Panc1 (cell line): ENCODE measurements at regions not wholly inside any gene's neighbourhood (a gene's known extent, or its start where the extent isn't known, plus 50 kb on each side); places are given as distances from the start of the nearest gene placed in this dataset.

Experiments used
- ATAC-seq: fragments of 200-7000 bp; cut with Tn5 transposase; 2 replicates; pipeline ENCODE4 v1.9.1; 2020; ENCODE audit warnings: mild to moderate bottlenecking, moderate library complexity
- BruUV-seq: library from RNA; stranded (reverse); fragments of 400-500 nt; replicated peaks from 2 replicates; lab custom pipeline; 2021; lab: Mats Ljungman, UMichigan
- CTCF ChIA-PET: fragments of 300-600 bp; sonication (Branson Sonifier 250); formaldehyde crosslinking; loops from one replicate; lab custom pipeline; 2022; ENCODE audit warnings: antibody characterized with exemption; lab: Charles Lee
- POLR2A ChIA-PET: fragments of 300-600 bp; sonication (Branson Sonifier 250); formaldehyde crosslinking; loops from one replicate; lab custom pipeline; 2022; ENCODE audit warnings: antibody characterized with exemption; lab: Charles Lee
- DNase-seq: peaks from one replicate; pipeline ENCODE4 v3.0.0-alpha.2; 2010; ENCODE audit warnings: low read depth, low spot score
- H3K27ac ChIP-seq: 2 replicates; pipeline ENCODE4 v1.5.1; 2011; ENCODE audit warnings: mild to moderate bottlenecking, low read length, inconsistent platforms
- H3K27me3 ChIP-seq: fragments of 200-500 bp; sonication (Bioruptor generic); 2 replicates; pipeline ENCODE4 v1.6.0; 2014; ENCODE audit warnings: low read length, inconsistent platforms; ENCODE audit not compliant: control insufficient read depth, insufficient read depth
- H3K36me3 ChIP-seq: fragments of 200-500 bp; sonication (Bioruptor generic); 2 replicates; pipeline ENCODE4 v1.5.1; 2014; ENCODE audit warnings: inconsistent platforms, mild to moderate bottlenecking, low read length, moderate library complexity; ENCODE audit not compliant: control insufficient read depth, insufficient read depth
- H3K4me1 ChIP-seq: 2 replicates; pipeline ENCODE4 v1.5.1; 2011; ENCODE audit warnings: inconsistent platforms, mild to moderate bottlenecking, low read length, moderate library complexity; ENCODE audit not compliant: control insufficient read depth, insufficient read depth
- H3K4me3 ChIP-seq, 2 experiments: 2 replicates each; pipeline ENCODE4 v1.5.1; 2011 to 2012; ENCODE audit warnings: low read depth in 2 of 2, low read length in 2 of 2, mild to moderate bottlenecking in 2 of 2, inconsistent platforms in 1 of 2, moderate library complexity in 1 of 2
- H3K9me3 ChIP-seq: fragments of 200-500 bp; sonication (Bioruptor generic); 2 replicates; pipeline ENCODE4 v1.5.1; 2014; ENCODE audit warnings: low read depth, mild to moderate bottlenecking, inconsistent platforms, low read length, moderate library complexity; ENCODE audit not compliant: control insufficient read depth, insufficient read depth
- POLR2AphosphoS5 ChIP-seq: IDR thresholded peaks from 2 replicates; pipeline ENCODE4 v1.6.1; 2012; ENCODE audit warnings: mild to moderate bottlenecking, low read depth, low read length, moderate library complexity
- SIN3A ChIP-seq: IDR thresholded peaks from 2 replicates; pipeline ENCODE4 v1.6.1; 2012; ENCODE audit warnings: low read depth, mild to moderate bottlenecking, low read length, moderate library complexity, borderline replicate concordance; ENCODE audit not compliant: insufficient read depth
- TCF7L2 ChIP-seq: IDR thresholded peaks from 2 replicates; pipeline ENCODE4 v1.6.1; 2011; ENCODE audit warnings: mild to moderate bottlenecking, low read depth, low read length, inconsistent platforms
- in situ Hi-C: cut with HindIII; loops from 2 replicates; pipeline ENCODE4 v1.10.0; 2016; ENCODE audit warnings: low sequenced_read_pairs, low pct_unique_long_range_greater_than_20kb
- intact Hi-C: fragments of 100-400 bp; cut with micrococcal nuclease; formaldehyde crosslinking; loops from one replicate; pipeline ENCODE4 v1.10.0; 2022; ENCODE audit not compliant: unreplicated experiment
- TF ChIP-seq, protein P1 (sequence below): fragments of 450-650 bp; IDR thresholded peaks from 2 replicates; pipeline ENCODE4 v1.5.1; 2017; ENCODE audit warnings: mild to moderate bottlenecking
- TF ChIP-seq, protein P2 (sequence below), 2 experiments: IDR thresholded peaks; 2 replicates each; pipeline ENCODE4 v1.6.1; 2011 to 2012; ENCODE audit warnings: low read depth in 2 of 2, control low read depth in 1 of 2, low read length in 1 of 2, mild to moderate bottlenecking in 1 of 2, moderate library complexity in 1 of 2; ENCODE audit not compliant: insufficient read depth in 1 of 2

DNA sequence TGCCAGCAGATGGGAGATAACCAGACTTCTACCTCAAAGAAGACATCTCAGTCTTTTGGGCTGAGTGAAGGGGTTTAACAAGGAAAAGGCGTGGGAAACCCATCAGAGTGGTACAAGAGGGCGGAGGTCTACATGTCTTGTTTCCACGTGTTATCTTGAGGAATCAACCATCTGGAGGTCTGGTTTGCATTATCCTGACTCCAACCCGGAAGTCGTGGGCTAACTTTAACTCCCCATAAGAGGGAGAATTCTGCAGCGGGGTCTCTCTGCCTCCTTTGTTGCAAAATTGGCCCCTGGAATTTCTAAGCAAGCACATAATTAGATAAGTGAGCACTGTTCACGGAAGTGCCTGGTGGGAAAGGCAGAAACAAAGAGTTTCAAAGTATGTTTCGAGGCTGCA lies 398.7 kb upstream of the C16orf82 start:
- CTCF ChIA-PET = no interaction called here
- H3K36me3 ChIP-seq = no peaks in the 10 kb centered on the region
- no peaks in the 10 kb centered on the region for H3K4me1 ChIP-seq
- no peaks in the 10 kb centered on the region for H3K9me3 ChIP-seq
- in situ Hi-C loops (no loop called here), intact Hi-C loops (no loop called here)
- H3K4me3 ChIP-seq = no peak overlapping the region
- POLR2A ChIA-PET = no interaction called here
- no peak overlapping the region for H3K27ac ChIP-seq
- H3K27me3 ChIP-seq = no peaks in the 10 kb centered on the region
- BruUV-seq = no TSS peak
- ATAC-seq (no peak), DNase-seq (no peak)
- TF ChIP-seq, protein P1, sequence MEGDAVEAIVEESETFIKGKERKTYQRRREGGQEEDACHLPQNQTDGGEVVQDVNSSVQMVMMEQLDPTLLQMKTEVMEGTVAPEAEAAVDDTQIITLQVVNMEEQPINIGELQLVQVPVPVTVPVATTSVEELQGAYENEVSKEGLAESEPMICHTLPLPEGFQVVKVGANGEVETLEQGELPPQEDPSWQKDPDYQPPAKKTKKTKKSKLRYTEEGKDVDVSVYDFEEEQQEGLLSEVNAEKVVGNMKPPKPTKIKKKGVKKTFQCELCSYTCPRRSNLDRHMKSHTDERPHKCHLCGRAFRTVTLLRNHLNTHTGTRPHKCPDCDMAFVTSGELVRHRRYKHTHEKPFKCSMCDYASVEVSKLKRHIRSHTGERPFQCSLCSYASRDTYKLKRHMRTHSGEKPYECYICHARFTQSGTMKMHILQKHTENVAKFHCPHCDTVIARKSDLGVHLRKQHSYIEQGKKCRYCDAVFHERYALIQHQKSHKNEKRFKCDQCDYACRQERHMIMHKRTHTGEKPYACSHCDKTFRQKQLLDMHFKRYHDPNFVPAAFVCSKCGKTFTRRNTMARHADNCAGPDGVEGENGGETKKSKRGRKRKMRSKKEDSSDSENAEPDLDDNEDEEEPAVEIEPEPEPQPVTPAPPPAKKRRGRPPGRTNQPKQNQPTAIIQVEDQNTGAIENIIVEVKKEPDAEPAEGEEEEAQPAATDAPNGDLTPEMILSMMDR = no peak
- TF ChIP-seq, protein P2, sequence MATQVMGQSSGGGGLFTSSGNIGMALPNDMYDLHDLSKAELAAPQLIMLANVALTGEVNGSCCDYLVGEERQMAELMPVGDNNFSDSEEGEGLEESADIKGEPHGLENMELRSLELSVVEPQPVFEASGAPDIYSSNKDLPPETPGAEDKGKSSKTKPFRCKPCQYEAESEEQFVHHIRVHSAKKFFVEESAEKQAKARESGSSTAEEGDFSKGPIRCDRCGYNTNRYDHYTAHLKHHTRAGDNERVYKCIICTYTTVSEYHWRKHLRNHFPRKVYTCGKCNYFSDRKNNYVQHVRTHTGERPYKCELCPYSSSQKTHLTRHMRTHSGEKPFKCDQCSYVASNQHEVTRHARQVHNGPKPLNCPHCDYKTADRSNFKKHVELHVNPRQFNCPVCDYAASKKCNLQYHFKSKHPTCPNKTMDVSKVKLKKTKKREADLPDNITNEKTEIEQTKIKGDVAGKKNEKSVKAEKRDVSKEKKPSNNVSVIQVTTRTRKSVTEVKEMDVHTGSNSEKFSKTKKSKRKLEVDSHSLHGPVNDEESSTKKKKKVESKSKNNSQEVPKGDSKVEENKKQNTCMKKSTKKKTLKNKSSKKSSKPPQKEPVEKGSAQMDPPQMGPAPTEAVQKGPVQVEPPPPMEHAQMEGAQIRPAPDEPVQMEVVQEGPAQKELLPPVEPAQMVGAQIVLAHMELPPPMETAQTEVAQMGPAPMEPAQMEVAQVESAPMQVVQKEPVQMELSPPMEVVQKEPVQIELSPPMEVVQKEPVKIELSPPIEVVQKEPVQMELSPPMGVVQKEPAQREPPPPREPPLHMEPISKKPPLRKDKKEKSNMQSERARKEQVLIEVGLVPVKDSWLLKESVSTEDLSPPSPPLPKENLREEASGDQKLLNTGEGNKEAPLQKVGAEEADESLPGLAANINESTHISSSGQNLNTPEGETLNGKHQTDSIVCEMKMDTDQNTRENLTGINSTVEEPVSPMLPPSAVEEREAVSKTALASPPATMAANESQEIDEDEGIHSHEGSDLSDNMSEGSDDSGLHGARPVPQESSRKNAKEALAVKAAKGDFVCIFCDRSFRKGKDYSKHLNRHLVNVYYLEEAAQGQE (IDR thresholded peaks at IDR 0.05; ENCODE audit: insufficient read depth in 1 of 2, low read depth in 2 of 2, low read length in 1 of 2) = no peak
- TF ChIP-seq POLR2AphosphoS5 (no peak), SIN3A (no peak), TCF7L2 (no peak)

DNA sequence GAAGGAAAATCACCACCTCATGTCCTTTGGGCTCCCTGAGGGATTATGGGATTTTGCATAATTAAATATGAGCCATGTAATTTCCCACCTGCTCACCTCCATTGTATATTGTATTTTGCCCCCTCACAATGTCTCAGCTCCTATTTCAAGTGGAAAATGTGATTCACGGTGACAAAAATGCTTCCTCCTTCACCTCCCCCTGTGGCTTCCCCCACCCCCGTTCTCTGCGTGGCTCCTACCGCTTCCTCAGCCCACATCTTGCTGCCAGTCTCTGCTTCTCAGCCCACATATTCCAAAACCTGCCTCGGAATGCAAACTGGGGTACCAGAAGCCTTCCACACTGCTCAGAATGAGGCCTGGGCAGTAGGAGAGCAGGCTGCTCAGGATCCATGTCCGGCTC lies 394.5 kb upstream of the C16orf82 start:
- H3K36me3 ChIP-seq = no peaks in the 10 kb centered on the region
- CTCF ChIA-PET = interaction anchor here (0.6 kb wide), 1 partner anchor 314 kb away, joined by 5 read pairs; no protein-coding TSS in a partner anchor
- no peak overlapping the region for H3K27ac ChIP-seq
- no peak for DNase-seq
- POLR2A ChIA-PET = no interaction called here
- no peak for ATAC-seq
- TF ChIP-seq POLR2AphosphoS5 (no peak), TCF7L2 (no peak), SIN3A (no peak)
- TF ChIP-seq, protein P2 (IDR thresholded peaks at IDR 0.05; ENCODE audit: insufficient read depth in 1 of 2, low read depth in 2 of 2, low read length in 1 of 2) = no peak
- TF ChIP-seq, protein P1 = no peak
- in situ Hi-C loops (no loop called here), intact Hi-C loops (no loop called here)
- no peaks in the 10 kb centered on the region for H3K27me3 ChIP-seq
- no peaks in the 10 kb centered on the region for H3K4me1 ChIP-seq
- no TSS peak for BruUV-seq
- no peaks in the 10 kb centered on the region for H3K9me3 ChIP-seq
- H3K4me3 ChIP-seq = no peak overlapping the region
